ENCODE measurements at regions not wholly inside any gene's neighbourhood (a gene's known extent, or its start where the extent isn't known, plus 50 kb on each side); places are given as distances from the start of the nearest gene placed in this dataset.
A peak's percentile ranks its signal among the peaks of the same experiment; 100 is the strongest.

- no peak for TF ChIP-seq JUND (IDR thresholded peaks at IDR 0.05)
- peak; percentile 40 for TF ChIP-seq CTCF (IDR thresholded peaks at IDR 0.05; ENCODE audit: low read depth, low read length, missing input control)
- TF ChIP-seq ZBTB33 (IDR thresholded peaks at IDR 0.05), result no peak
- TF ChIP-seq MAX (IDR thresholded peaks at IDR 0.05), result no peak
- no peak for TF ChIP-seq REST (IDR thresholded peaks at IDR 0.05)
- TF ChIP-seq TAF1 (conservative IDR thresholded peaks at IDR 0.05), result no peak
- TF ChIP-seq ATF3 (IDR thresholded peaks at IDR 0.05), result no peak
- TF ChIP-seq NR2F2 (IDR thresholded peaks at IDR 0.05), result no peak
- TF ChIP-seq HNF4G (IDR thresholded peaks at IDR 0.05), result no peak
- no peak for TF ChIP-seq FOXA1 (IDR thresholded peaks at IDR 0.05)
Observed at GRCh38 chr11:92340839-92341238, 116.2 kb downstream of the FAT3 start.

Measured in liver (tissue), 3 donors.